GM18951 (cell line): ENCODE measurements at regions not wholly inside any gene's neighbourhood (a gene's known extent, or its start where the extent isn't known, plus 50 kb on each side); places are given as distances from the start of the nearest gene placed in this dataset.
"Not testable (repeated sequence)": the region's sequence is repeated elsewhere in the genome, so short reads cannot be mapped to it uniquely, and the experiment has no call there.

Source experiments
- POLR2A ChIP-seq: IDR thresholded peaks from 4 replicates; pipeline ENCODE4 v1.6.1; 2011; ENCODE audit warnings: mild to moderate bottlenecking; ENCODE audit not compliant: insufficient read length, insufficient read depth; ENCODE audit errors: extremely low read depth
- in situ Hi-C: fragments of 300-500 bp; cut with MboI; formaldehyde crosslinking; loops from one replicate; pipeline ENCODE4 v1.12.0; 2022; ENCODE audit warnings: low sequenced_read_pairs, mixed read lengths, inconsistent platforms; ENCODE audit not compliant: unreplicated experiment

GRCh38 chr16:76668207-76668725, 391.1 kb downstream of the CNTNAP4 start:
- in situ Hi-C loops: loop anchor here (25.0 kb wide), 1 partner anchor 881 kb away; no protein-coding TSS in a partner anchor
- no peak for TF ChIP-seq POLR2A

GRCh38 chr16:76669288-76669687, 392.1 kb downstream of the CNTNAP4 start:
- TF ChIP-seq POLR2A: no peak

GRCh38 chr16:76670125-76670857, 393.1 kb downstream of the CNTNAP4 start:
- in situ Hi-C loops: loop anchor here (25.0 kb wide), 1 partner anchor 883 kb away; no protein-coding TSS in a partner anchor

More at GRCh38 chr16:76669288-76669687, 392.1 kb downstream of the CNTNAP4 start:
- in situ Hi-C loops: loop anchor here (25.0 kb wide), 1 partner anchor 882 kb away; no protein-coding TSS in a partner anchor

GRCh38 chr16:76676356-76676755, 399.2 kb downstream of the CNTNAP4 start:
- in situ Hi-C loops: loop anchor here (25.0 kb wide), 1 partner anchor 386 kb away; no protein-coding TSS in a partner anchor

More at GRCh38 chr16:76670125-76670857, 393.1 kb downstream of the CNTNAP4 start:
- no peak for TF ChIP-seq POLR2A

GRCh38 chr16:76681296-76681695, 404.1 kb downstream of the CNTNAP4 start:
- in situ Hi-C loops: loop anchor here (25.0 kb wide), 1 partner anchor 381 kb away; no protein-coding TSS in a partner anchor
- no peak for TF ChIP-seq POLR2A

More at GRCh38 chr16:76676356-76676755, 399.2 kb downstream of the CNTNAP4 start:
- no peak for TF ChIP-seq POLR2A

GRCh38 chr16:76683051-76683450, 405.9 kb downstream of the CNTNAP4 start:
- TF ChIP-seq POLR2A: no peak
- in situ Hi-C loops: loop anchor here (25.0 kb wide), 1 partner anchor 379 kb away; no protein-coding TSS in a partner anchor

GRCh38 chr16:76696876-76697275, 419.7 kb downstream of the CNTNAP4 start:
- in situ Hi-C loops: loop anchor here (25.0 kb wide), 1 partner anchor 365 kb away; no protein-coding TSS in a partner anchor
- TF ChIP-seq POLR2A: no peak

GRCh38 chr16:76705892-76706291, 428.7 kb downstream of the CNTNAP4 start:
- in situ Hi-C loops: no loop called here

GRCh38 chr16:76713191-76713590, 436.0 kb downstream of the CNTNAP4 start:
- in situ Hi-C loops: no loop called here
- TF ChIP-seq POLR2A: no peak

More at GRCh38 chr16:76705892-76706291, 428.7 kb downstream of the CNTNAP4 start:
- TF ChIP-seq POLR2A: no peak

GRCh38 chr16:76716251-76716650, 439.1 kb downstream of the CNTNAP4 start:
- in situ Hi-C loops: not testable (repeated sequence)

GRCh38 chr16:76724181-76724580, 447.0 kb downstream of the CNTNAP4 start:
- in situ Hi-C loops: no loop called here
- TF ChIP-seq POLR2A: no peak

GRCh38 chr16:76729525-76729924, 452.3 kb downstream of the CNTNAP4 start:
- no peak for TF ChIP-seq POLR2A
- in situ Hi-C loops: no loop called here

- in situ Hi-C loops: no loop called here
- TF ChIP-seq POLR2A: no peak
Measured at GRCh38 chr16:76732894-76733293, 455.7 kb downstream of the CNTNAP4 start.

GRCh38 chr16:76741623-76742022, 449.4 kb upstream of the MON1B start:
- no peak for TF ChIP-seq POLR2A
- in situ Hi-C loops: no loop called here
